ENCODE measurements at regions not wholly inside any gene's neighbourhood (a gene's known extent, or its start where the extent isn't known, plus 50 kb on each side); places are given as distances from the start of the nearest gene placed in this dataset.

GRCh38 chr16:6704306-6704930 lies 628.2 kb upstream of the RBFOX1 start:
- no peak overlapping the region for H3K4me3 ChIP-seq (replicated peaks in 1 of 4; ENCODE audit: control extremely low read depth in 1 of 4, insufficient read depth in 1 of 4, low read depth in 3 of 4, low read length in 4 of 4)
- no peak overlapping the region for H2AFZ ChIP-seq (ENCODE audit: low read length)
- no peaks in the 10 kb centered on the region for H3K27me3 ChIP-seq (ENCODE audit: control insufficient read depth, insufficient read depth, low read length)
- no peak overlapping the region for H3K9ac ChIP-seq (ENCODE audit: insufficient read depth, low read length)
- DNase-seq (ENCODE audit: low read depth in 2 of 2) = no peak
- TF ChIP-seq EZH2 (IDR thresholded peaks at IDR 0.05; ENCODE audit: low read length, missing control alignments) (no peak), CTCF (conservative IDR thresholded peaks at IDR 0.05 in 1 of 2, IDR thresholded peaks at IDR 0.05 in 1 of 2; ENCODE audit: low read depth in 1 of 2, low read length in 2 of 2) (no peak)
- no peaks in the 10 kb centered on the region for H3K36me3 ChIP-seq (ENCODE audit: control insufficient read depth, insufficient read depth, low read length)
- no peaks in the 10 kb centered on the region for H3K9me3 ChIP-seq (ENCODE audit: control insufficient read depth, insufficient read depth, low read depth, low read length)
- no peak overlapping the region for H3K27ac ChIP-seq (ENCODE audit: insufficient read depth, low read length)
- H4K20me1 ChIP-seq (ENCODE audit: control insufficient read depth, extremely low read depth, insufficient read depth, low read length) = no peaks in the 10 kb centered on the region
- no peaks in the 10 kb centered on the region for H3K79me2 ChIP-seq (ENCODE audit: control insufficient read depth, insufficient read depth, low read length)
- no peaks in the 10 kb centered on the region for H3K4me1 ChIP-seq (ENCODE audit: control insufficient read depth, extremely low read depth, insufficient read depth, low read length)
- H3K4me2 ChIP-seq (ENCODE audit: extremely low read depth, insufficient read depth, low read length) = no peak overlapping the region

- Histone ChIP-seq H3K9ac (ENCODE audit: insufficient read depth, low read length) (no peak overlapping the region), H3K27me3 (ENCODE audit: control insufficient read depth, insufficient read depth, low read length) (no peaks in the 10 kb centered on the region), H4K20me1 (ENCODE audit: control insufficient read depth, extremely low read depth, insufficient read depth, low read length) (no peaks in the 10 kb centered on the region), H3K36me3 (ENCODE audit: control insufficient read depth, insufficient read depth, low read length) (no peaks in the 10 kb centered on the region), H3K79me2 (ENCODE audit: control insufficient read depth, insufficient read depth, low read length) (no peaks in the 10 kb centered on the region), H3K27ac (ENCODE audit: insufficient read depth, low read length) (no peak overlapping the region), H3K4me1 (ENCODE audit: control insufficient read depth, extremely low read depth, insufficient read depth, low read length) (no peaks in the 10 kb centered on the region), H3K4me2 (ENCODE audit: extremely low read depth, insufficient read depth, low read length) (no peak overlapping the region), H2AFZ (ENCODE audit: low read length) (no peak overlapping the region), H3K9me3 (ENCODE audit: control insufficient read depth, insufficient read depth, low read depth, low read length) (no peaks in the 10 kb centered on the region), H3K4me3 (replicated peaks in 1 of 4; ENCODE audit: control extremely low read depth in 1 of 4, insufficient read depth in 1 of 4, low read depth in 3 of 4, low read length in 4 of 4) (no peak overlapping the region)
- TF ChIP-seq CTCF (conservative IDR thresholded peaks at IDR 0.05 in 1 of 2, IDR thresholded peaks at IDR 0.05 in 1 of 2; ENCODE audit: low read depth in 1 of 2, low read length in 2 of 2) = no peak
- no peak for DNase-seq (ENCODE audit: low read depth in 2 of 2)
Measured at GRCh38 chr16:6701096-6701495, 631.5 kb upstream of the RBFOX1 start.

GRCh38 chr16:6698548-6698947 lies 634.1 kb upstream of the RBFOX1 start:
- Histone ChIP-seq H3K4me2 (ENCODE audit: extremely low read depth, insufficient read depth, low read length) (no peak overlapping the region), H3K4me3 (replicated peaks in 1 of 4; ENCODE audit: control extremely low read depth in 1 of 4, insufficient read depth in 1 of 4, low read depth in 3 of 4, low read length in 4 of 4) (no peak overlapping the region), H3K9ac (ENCODE audit: insufficient read depth, low read length) (no peak overlapping the region), H3K9me3 (ENCODE audit: control insufficient read depth, insufficient read depth, low read depth, low read length) (no peaks in the 10 kb centered on the region), H3K27me3 (ENCODE audit: control insufficient read depth, insufficient read depth, low read length) (no peaks in the 10 kb centered on the region), H3K27ac (ENCODE audit: insufficient read depth, low read length) (no peak overlapping the region), H4K20me1 (ENCODE audit: control insufficient read depth, extremely low read depth, insufficient read depth, low read length) (no peaks in the 10 kb centered on the region), H3K79me2 (ENCODE audit: control insufficient read depth, insufficient read depth, low read length) (no peaks in the 10 kb centered on the region), H2AFZ (ENCODE audit: low read length) (no peak overlapping the region), H3K4me1 (ENCODE audit: control insufficient read depth, extremely low read depth, insufficient read depth, low read length) (no peaks in the 10 kb centered on the region), H3K36me3 (ENCODE audit: control insufficient read depth, insufficient read depth, low read length) (no peaks in the 10 kb centered on the region)
- no peak for DNase-seq (ENCODE audit: low read depth in 2 of 2)
- TF ChIP-seq EZH2 (IDR thresholded peaks at IDR 0.05; ENCODE audit: low read length, missing control alignments) = no peak
- no peak for TF ChIP-seq CTCF (conservative IDR thresholded peaks at IDR 0.05 in 1 of 2, IDR thresholded peaks at IDR 0.05 in 1 of 2; ENCODE audit: low read depth in 1 of 2, low read length in 2 of 2)

Measured in fibroblast of lung (primary cell).